ENCODE measurements at regions not wholly inside any gene's neighbourhood (a gene's known extent, or its start where the extent isn't known, plus 50 kb on each side); places are given as distances from the start of the nearest gene placed in this dataset.

GRCh38 chrX:131791608-131792355 is 231.3 kb upstream of the STK26 start:
- no peak for DNase-seq (ENCODE audit: insufficient read length, low spot score)
- TF ChIP-seq, protein P1, sequence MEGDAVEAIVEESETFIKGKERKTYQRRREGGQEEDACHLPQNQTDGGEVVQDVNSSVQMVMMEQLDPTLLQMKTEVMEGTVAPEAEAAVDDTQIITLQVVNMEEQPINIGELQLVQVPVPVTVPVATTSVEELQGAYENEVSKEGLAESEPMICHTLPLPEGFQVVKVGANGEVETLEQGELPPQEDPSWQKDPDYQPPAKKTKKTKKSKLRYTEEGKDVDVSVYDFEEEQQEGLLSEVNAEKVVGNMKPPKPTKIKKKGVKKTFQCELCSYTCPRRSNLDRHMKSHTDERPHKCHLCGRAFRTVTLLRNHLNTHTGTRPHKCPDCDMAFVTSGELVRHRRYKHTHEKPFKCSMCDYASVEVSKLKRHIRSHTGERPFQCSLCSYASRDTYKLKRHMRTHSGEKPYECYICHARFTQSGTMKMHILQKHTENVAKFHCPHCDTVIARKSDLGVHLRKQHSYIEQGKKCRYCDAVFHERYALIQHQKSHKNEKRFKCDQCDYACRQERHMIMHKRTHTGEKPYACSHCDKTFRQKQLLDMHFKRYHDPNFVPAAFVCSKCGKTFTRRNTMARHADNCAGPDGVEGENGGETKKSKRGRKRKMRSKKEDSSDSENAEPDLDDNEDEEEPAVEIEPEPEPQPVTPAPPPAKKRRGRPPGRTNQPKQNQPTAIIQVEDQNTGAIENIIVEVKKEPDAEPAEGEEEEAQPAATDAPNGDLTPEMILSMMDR (IDR thresholded peaks at IDR 0.05; ENCODE audit: insufficient read depth, missing control alignments): no peak
- no peak for FAIRE-seq

DNA sequence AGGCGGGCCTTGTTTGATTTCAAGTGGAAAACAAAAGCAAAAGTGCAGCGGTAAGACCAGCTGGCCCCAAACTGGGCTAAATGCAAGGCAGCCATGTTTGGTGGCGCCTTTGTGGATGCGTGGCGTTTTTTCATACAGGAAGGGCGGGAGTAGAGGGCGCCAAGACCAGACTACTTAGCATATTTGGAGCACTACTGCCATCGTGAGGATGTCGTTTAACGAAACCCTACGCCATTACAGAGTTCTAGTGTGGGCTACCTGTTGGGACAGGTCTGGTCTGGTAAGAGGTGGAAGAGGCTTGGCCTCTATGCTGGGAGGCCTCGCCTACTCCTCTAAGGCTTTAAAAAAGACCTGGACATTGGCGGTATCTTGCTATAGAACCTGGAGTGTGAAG is 230.7 kb upstream of the STK26 start:
- TF ChIP-seq, protein P1 (IDR thresholded peaks at IDR 0.05; ENCODE audit: insufficient read depth, missing control alignments): no peak
- FAIRE-seq (no peak), DNase-seq (ENCODE audit: insufficient read length, low spot score) (no peak)

DNA sequence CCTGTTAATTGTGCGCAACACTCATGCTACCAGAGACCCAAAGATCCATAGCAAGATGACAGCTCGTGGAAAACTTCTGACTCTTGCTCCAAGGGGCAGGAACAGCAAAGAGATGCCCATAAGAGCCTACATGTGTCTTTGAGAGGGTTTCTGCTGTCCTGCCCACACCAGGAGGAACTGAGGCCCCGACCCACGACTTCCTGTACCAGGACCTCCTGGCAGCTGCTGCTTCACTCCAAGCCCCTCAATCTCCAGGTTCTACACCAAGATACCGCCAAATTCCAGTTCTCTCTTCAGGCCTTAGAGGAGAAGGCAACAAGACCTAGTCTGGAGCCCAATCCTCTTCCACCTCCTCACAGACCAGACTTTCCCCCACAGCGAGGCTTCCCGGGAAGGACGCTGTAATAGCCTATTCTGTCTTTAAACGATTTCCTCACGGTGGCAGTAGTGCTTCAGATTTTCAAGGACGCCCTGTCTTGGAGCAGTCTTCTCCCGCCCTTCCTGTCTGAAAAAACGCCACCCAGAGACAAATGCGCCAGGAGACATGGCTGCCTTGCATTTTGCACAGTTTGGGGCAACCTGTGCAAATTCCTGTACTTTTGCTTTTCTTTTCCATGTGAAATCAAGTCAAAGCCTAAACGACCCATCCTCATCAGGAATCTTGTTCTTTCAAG is 230.2 kb upstream of the STK26 start:
- FAIRE-seq (peak; percentile 92), DNase-seq (ENCODE audit: insufficient read length, low spot score) (no peak)
- TF ChIP-seq, protein P1 (IDR thresholded peaks at IDR 0.05; ENCODE audit: insufficient read depth, missing control alignments): no peak

DNA sequence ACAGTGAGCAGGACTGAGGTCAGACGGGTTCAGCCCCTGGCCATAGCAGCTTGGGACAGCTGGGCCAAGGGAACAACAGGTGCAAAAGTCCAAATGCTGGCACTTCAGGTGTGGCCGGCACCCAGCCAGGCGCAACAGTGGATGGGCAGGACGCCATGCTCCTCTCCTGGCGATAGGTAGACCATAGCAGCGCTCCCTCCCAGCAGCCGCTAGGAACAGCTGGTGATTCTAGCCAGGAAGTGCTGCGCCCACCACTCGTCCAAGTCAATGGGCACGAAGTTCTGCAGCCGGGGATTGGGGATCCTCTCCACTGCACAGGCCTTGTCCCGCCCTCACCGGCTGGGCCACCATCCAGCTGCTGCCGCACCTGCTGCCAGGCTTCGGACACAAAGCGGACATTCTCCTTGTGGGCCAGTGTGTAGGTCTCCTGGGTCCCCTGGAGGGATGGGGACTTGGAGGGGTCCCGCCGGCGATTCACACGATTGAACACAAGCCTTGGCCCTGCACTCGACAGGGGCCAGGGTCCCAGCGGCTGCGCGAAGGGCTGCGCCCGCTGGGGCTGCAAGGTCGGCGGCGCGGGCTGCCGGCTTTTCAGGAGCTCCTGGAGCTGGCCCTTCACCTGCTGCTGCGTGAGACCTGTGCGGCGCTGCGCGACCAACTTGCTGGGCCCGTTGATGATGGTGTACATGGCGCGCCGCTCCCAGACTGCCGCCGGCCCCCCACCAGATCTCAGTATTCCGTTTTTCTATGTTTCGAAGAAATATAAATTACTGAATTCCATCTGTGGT is 227.5 kb upstream of the STK26 start:
- FAIRE-seq (no peak), DNase-seq (ENCODE audit: insufficient read length, low spot score) (no peak)

GRCh38 chrX:131801066-131801465 is 222.0 kb upstream of the STK26 start:
- no peak for DNase-seq (ENCODE audit: insufficient read length, low spot score)
- TF ChIP-seq, protein P1 (IDR thresholded peaks at IDR 0.05; ENCODE audit: insufficient read depth, missing control alignments): no peak
- FAIRE-seq: no peak

More for the DNA sequence above, 227.5 kb upstream of the STK26 start:
- TF ChIP-seq, protein P1 (IDR thresholded peaks at IDR 0.05; ENCODE audit: insufficient read depth, missing control alignments): no peak

DNA sequence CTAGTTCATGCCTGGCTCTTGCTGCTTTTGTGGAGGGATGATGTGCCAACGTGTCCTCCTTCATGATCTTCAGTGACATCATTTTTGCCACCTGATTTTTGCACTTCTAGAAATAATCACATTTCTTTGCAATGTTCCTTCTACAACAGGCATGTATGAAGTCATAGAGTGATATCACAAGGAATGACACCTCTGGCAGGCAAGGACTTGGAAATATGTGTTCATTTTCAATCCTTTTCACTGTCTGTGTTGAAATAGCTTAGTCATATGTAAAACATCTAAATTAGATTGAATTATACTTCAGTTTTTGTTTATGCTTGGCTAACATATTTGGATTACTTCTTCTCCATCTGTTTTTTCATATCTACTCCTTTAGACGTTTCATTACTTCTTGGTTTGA is 221.2 kb upstream of the STK26 start:
- FAIRE-seq: no peak
- TF ChIP-seq, protein P1 (IDR thresholded peaks at IDR 0.05; ENCODE audit: insufficient read depth, missing control alignments): no peak
- no peak for DNase-seq (ENCODE audit: insufficient read length, low spot score)
